Ishikawa (cell line): ENCODE measurements at regions not wholly inside any gene's neighbourhood (a gene's known extent, or its start where the extent isn't known, plus 50 kb on each side); places are given as distances from the start of the nearest gene placed in this dataset.

Experiments used
- CEBPB ChIP-seq: IDR thresholded peaks from 2 replicates; pipeline ENCODE4 v1.6.1; 2012
- CREB1 ChIP-seq: IDR thresholded peaks from 2 replicates; pipeline ENCODE4 v1.6.1; 2012; ENCODE audit warnings: low read depth
- EGR1 ChIP-seq: IDR thresholded peaks from 2 replicates; pipeline ENCODE4 v1.6.1; 2012
- EP300 ChIP-seq: IDR thresholded peaks from 2 replicates; pipeline ENCODE4 v1.6.1; 2012; ENCODE audit warnings: borderline replicate concordance
- NFIC ChIP-seq: IDR thresholded peaks from 2 replicates; pipeline ENCODE4 v1.6.1; 2012
- RAD21 ChIP-seq: IDR thresholded peaks from 2 replicates; pipeline ENCODE4 v1.6.1; 2012; ENCODE audit warnings: low read depth
- REST ChIP-seq: IDR thresholded peaks from 2 replicates; pipeline ENCODE4 v1.6.1; 2012; ENCODE audit warnings: low read depth, mild to moderate bottlenecking
- TAF1 ChIP-seq: IDR thresholded peaks from 2 replicates; pipeline ENCODE4 v1.6.1; 2012; ENCODE audit warnings: low read depth, mild to moderate bottlenecking
- TCF12 ChIP-seq: IDR thresholded peaks from 2 replicates; pipeline ENCODE4 v1.6.1; 2012; ENCODE audit warnings: low read depth
- TEAD4 ChIP-seq: IDR thresholded peaks from 2 replicates; pipeline ENCODE4 v1.6.1; 2012
- USF1 ChIP-seq: IDR thresholded peaks from 2 replicates; pipeline ENCODE4 v1.6.1; 2012
- YY1 ChIP-seq: IDR thresholded peaks from 2 replicates; pipeline ENCODE4 v1.6.1; 2012; ENCODE audit warnings: low read depth
- ZBTB7A ChIP-seq: IDR thresholded peaks from 2 replicates; pipeline ENCODE4 v1.6.1; 2012; ENCODE audit warnings: low read depth
- TF ChIP-seq, protein P1 (sequence below): IDR thresholded peaks from 2 replicates; pipeline ENCODE4 v1.6.1; 2012

DNA sequence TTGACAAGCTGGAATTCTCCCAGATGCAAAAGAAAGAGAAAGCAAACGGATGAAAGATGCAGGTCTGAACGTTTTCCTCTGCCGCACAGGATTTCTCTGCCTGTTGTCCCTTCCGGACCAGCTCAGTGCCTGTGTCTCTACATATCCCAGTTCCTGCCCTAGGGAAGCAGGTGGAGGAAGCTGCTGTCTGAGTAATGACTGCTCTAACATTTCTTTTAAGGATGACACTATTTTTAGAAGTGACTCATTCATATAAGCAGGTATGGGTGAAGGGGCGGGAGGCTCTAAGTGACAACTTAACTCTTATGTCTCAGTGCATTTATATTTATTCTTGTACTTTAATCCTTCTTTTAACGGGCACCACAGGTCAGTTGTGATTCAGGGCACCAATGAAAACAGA lies 128.8 kb downstream of the SLC24A2 start:
- TF ChIP-seq NFIC (no peak), EGR1 (no peak), CREB1 (no peak), CEBPB (no peak), REST (no peak), USF1 (no peak), TEAD4 (no peak), EP300 (no peak), RAD21 (no peak), ZBTB7A (no peak), TAF1 (no peak), TCF12 (no peak), YY1 (no peak)
- TF ChIP-seq, protein P1, sequence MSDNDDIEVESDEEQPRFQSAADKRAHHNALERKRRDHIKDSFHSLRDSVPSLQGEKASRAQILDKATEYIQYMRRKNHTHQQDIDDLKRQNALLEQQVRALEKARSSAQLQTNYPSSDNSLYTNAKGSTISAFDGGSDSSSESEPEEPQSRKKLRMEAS: no peak
